ENCODE measurements at regions not wholly inside any gene's neighbourhood (a gene's known extent, or its start where the extent isn't known, plus 50 kb on each side); places are given as distances from the start of the nearest gene placed in this dataset.

- DNase-seq (ENCODE audit: low read depth, low spot score) (no peak), FAIRE-seq (no peak)
- no peaks in the 10 kb centered on the region for H4K20me1 ChIP-seq (replicated peaks; ENCODE audit: control insufficient read depth, extremely low read depth, insufficient read depth, low read length)
- H2AFZ ChIP-seq (ENCODE audit: low read depth, low read length), result no peak overlapping the region
- H3K9me3 ChIP-seq (replicated peaks; ENCODE audit: control insufficient read depth, insufficient read depth, low read length), result no peaks in the 10 kb centered on the region
- H3K4me3 ChIP-seq (replicated peaks in 1 of 3; ENCODE audit: insufficient read depth in 1 of 3, low read depth in 1 of 3, low read length in 3 of 3), result no peak overlapping the region
- H3K9ac ChIP-seq (replicated peaks; ENCODE audit: extremely low read depth, insufficient read depth, low read length), result no peak overlapping the region
- no peak overlapping the region for H3K4me2 ChIP-seq (ENCODE audit: insufficient read depth, low read length)
- no TSS peak for BruUV-seq (replicated peaks)
- H3K9me1 ChIP-seq (replicated peaks; ENCODE audit: control insufficient read depth, extremely low read depth, insufficient read depth, low read length), result no peaks in the 10 kb centered on the region
- TF ChIP-seq GATA2 (IDR thresholded peaks at IDR 0.05; ENCODE audit: insufficient read depth, insufficient read length, low read depth, low read length) (no peak), MYC (IDR thresholded peaks at IDR 0.05; ENCODE audit: low read depth, low read length) (no peak), POLR2AphosphoS5 (IDR thresholded peaks at IDR 0.05; ENCODE audit: insufficient read depth, low read depth, low read length) (no peak), POLR2A (IDR thresholded peaks at IDR 0.05; ENCODE audit: low read depth, low read length) (no peak), JUN (IDR thresholded peaks at IDR 0.05; ENCODE audit: borderline replicate concordance, insufficient read depth, insufficient read length, low read depth) (no peak), EZH2 (IDR thresholded peaks at IDR 0.05; ENCODE audit: borderline replicate concordance, low read depth, low read length, severe bottlenecking) (no peak), FOS (IDR thresholded peaks at IDR 0.05; ENCODE audit: borderline replicate concordance, insufficient read depth, low read length) (no peak), MAX (IDR thresholded peaks at IDR 0.05; ENCODE audit: insufficient read depth, insufficient read length) (no peak), CTCF (IDR thresholded peaks at IDR 0.05; ENCODE audit: extremely low read depth in 1 of 2, insufficient read depth in 1 of 2, low read depth in 1 of 2, low read length in 2 of 2) (no peak)
- no peaks in the 10 kb centered on the region for H3K4me1 ChIP-seq (ENCODE audit: control insufficient read depth, extremely low read depth, insufficient read depth, low read length)
- H3K27me3 ChIP-seq (ENCODE audit: control insufficient read depth in 2 of 2, insufficient read depth in 2 of 2, low read length in 2 of 2), result no peaks in the 10 kb centered on the region
- dilution Hi-C loops (cut with MboI; ENCODE audit: extremely low pct_ligation_motif_present, low sequenced_read_pairs) (no loop called here), intact Hi-C loops (cut with micrococcal nuclease) (no loop called here)
- no peak overlapping the region for H3K27ac ChIP-seq (ENCODE audit: insufficient read depth, low read depth, low read length)
- no peaks in the 10 kb centered on the region for H3K36me3 ChIP-seq (ENCODE audit: control insufficient read depth in 2 of 2, extremely low read depth in 1 of 2, insufficient read depth in 2 of 2, low read length in 2 of 2)
- H3K79me2 ChIP-seq (ENCODE audit: control insufficient read depth, insufficient read depth, low read length), result no peaks in the 10 kb centered on the region
- ChIA-PET CTCF (no interaction called here), POLR2A (no interaction called here)
These were observed 406.2 kb upstream of the BRINP1 start for GRCh38 chr9:119775410-119775809.

Measured in endothelial cell of umbilical vein (primary cell).